Thyroid gland (tissue), 4 donors: ENCODE measurements at regions not wholly inside any gene's neighbourhood (a gene's known extent, or its start where the extent isn't known, plus 50 kb on each side); places are given as distances from the start of the nearest gene placed in this dataset.

Source experiments
- CTCF ChIP-seq, 6 experiments: fragments of 200-600 bp in 3 of 6; fragments of 450-650 bp in 3 of 6; sonication (generic) in 3 of 6; IDR thresholded peaks; one replicate each; pipeline ENCODE4 v1.5.1; 2016 to 2019; ENCODE audit warnings: antibody characterized with exemption in 6 of 6, mild to moderate bottlenecking in 2 of 6, inconsistent platforms in 1 of 6, moderate library complexity in 1 of 6
- POLR2A ChIP-seq, 2 donors: fragments of 450-650 bp; IDR thresholded peaks; one replicate each; pipeline ENCODE4 v1.6.1; 2017; ENCODE audit warnings: antibody characterized with exemption in 2 of 2, mild to moderate bottlenecking in 2 of 2, moderate library complexity in 1 of 2

GRCh38 chr14:101039031-101039754 is 135.7 kb upstream of the RTL1 start:
- TF ChIP-seq CTCF (IDR thresholded peaks at IDR 0.05) (no peak), POLR2A (IDR thresholded peaks at IDR 0.05) (no peak)
